OCI-LY1 (cell line): ENCODE measurements at regions not wholly inside any gene's neighbourhood (a gene's known extent, or its start where the extent isn't known, plus 50 kb on each side); places are given as distances from the start of the nearest gene placed in this dataset.

ENCODE experiments used
- H2AFZ ChIP-seq: fragments of 200-600 bp; sonication (generic), shearing (Covaris generic); 2 replicates; pipeline ENCODE4 v1.6.0; 2014; ENCODE audit warnings: antibody characterized with exemption, mild to moderate bottlenecking, low read length
- H3F3A ChIP-seq: fragments of 200-600 bp; sonication (generic), shearing (Covaris generic); 2 replicates; pipeline ENCODE4 v1.6.0; 2014; ENCODE audit warnings: mild to moderate bottlenecking, antibody characterized with exemption, low read length, moderate library complexity; ENCODE audit not compliant: insufficient read depth
- H3K27ac ChIP-seq: fragments of 200-600 bp; sonication (generic); 2 replicates; pipeline ENCODE4 v1.5.1; 2014; ENCODE audit warnings: low read length, mixed run types, mild to moderate bottlenecking, low read depth; ENCODE audit not compliant: poor library complexity, severe bottlenecking
- H3K27me3 ChIP-seq: fragments of 200-600 bp; sonication (generic); 2 replicates; pipeline ENCODE4 v1.6.0; 2014; ENCODE audit warnings: antibody characterized with exemption, mild to moderate bottlenecking, low read length, moderate library complexity; ENCODE audit not compliant: insufficient read depth
- H3K36me3 ChIP-seq: fragments of 200-600 bp; sonication (generic); 2 replicates; pipeline ENCODE4 v1.6.1; 2014; ENCODE audit warnings: mild to moderate bottlenecking, antibody characterized with exemption, low read length, moderate library complexity, mixed read lengths; ENCODE audit not compliant: insufficient read depth
- H3K4me1 ChIP-seq: fragments of 200-600 bp; sonication (generic); 2 replicates; pipeline ENCODE4 v1.5.1; 2014; ENCODE audit warnings: mild to moderate bottlenecking, low read length, moderate library complexity; ENCODE audit not compliant: insufficient read depth, severe bottlenecking
- H3K4me2 ChIP-seq: fragments of 200-600 bp; sonication (generic), shearing (Covaris generic); 2 replicates; pipeline ENCODE4 v1.6.1; 2014; ENCODE audit warnings: low read length
- H3K4me3 ChIP-seq: fragments of 200-600 bp; sonication (generic); 2 replicates; pipeline ENCODE4 v1.5.1; 2014; ENCODE audit warnings: low read length, low read depth, mild to moderate bottlenecking, mixed read lengths; ENCODE audit not compliant: poor library complexity, severe bottlenecking
- H3K79me2 ChIP-seq: fragments of 200-600 bp; shearing (Covaris generic); 2 replicates; pipeline ENCODE4 v1.6.1; 2016; ENCODE audit warnings: mixed run types, low read length, mixed read lengths; ENCODE audit not compliant: insufficient read depth
- H3K9ac ChIP-seq: fragments of 200-600 bp; sonication (generic), shearing (Covaris generic); 2 replicates; pipeline ENCODE4 v1.6.1; 2014; ENCODE audit warnings: mild to moderate bottlenecking, low read length, mixed read lengths
- H3K9me2 ChIP-seq: fragments of 200-600 bp; sonication (generic), shearing (Covaris generic); 2 replicates; pipeline ENCODE4 v1.6.1; 2014; ENCODE audit warnings: low read depth, mild to moderate bottlenecking, low read length, mixed read lengths
- H3K9me3 ChIP-seq: fragments of 200-600 bp; shearing (Covaris generic); 2 replicates; pipeline ENCODE4 v1.6.1; 2014; ENCODE audit warnings: low read length, mixed read lengths
- H4K20me1 ChIP-seq: fragments of 200-600 bp; sonication (generic), shearing (Covaris generic); 2 replicates; pipeline ENCODE4 v1.6.0; 2016; ENCODE audit warnings: mild to moderate bottlenecking, low read length; ENCODE audit not compliant: insufficient read depth
- EZH2 ChIP-seq: fragments of 200-600 bp; sonication (generic), shearing (Covaris generic); IDR thresholded peaks from 2 replicates; pipeline ENCODE4 v1.8.0; 2017; ENCODE audit warnings: borderline replicate concordance, mixed run types, mild to moderate bottlenecking, antibody characterized with exemption, low read length, moderate library complexity, mixed read lengths
- TF ChIP-seq, protein P1 (sequence below): fragments of 200-600 bp; sonication (generic), shearing (Covaris generic); IDR thresholded peaks from 2 replicates; pipeline ENCODE4 v1.5.1; 2017; ENCODE audit warnings: mild to moderate bottlenecking, antibody characterized with exemption, low read length, moderate library complexity, mixed read lengths

DNA sequence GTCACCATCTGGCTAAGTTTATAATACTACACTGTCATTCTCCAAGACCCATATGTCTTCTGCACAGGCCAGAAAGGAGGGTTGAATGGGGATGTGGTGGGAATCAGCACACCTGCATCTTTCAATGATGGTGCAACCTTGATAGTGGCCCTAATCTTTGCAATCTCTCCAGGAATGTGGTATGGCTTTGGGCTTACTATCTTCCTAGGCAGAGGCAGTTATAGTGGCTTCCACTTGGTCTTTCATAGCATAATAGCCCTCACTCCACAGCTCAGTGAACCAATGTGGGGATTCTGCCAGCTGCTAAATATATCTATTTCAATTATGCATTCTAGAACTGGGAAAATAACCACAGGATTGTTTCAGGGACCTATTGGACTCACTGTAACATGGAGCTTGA lies 61.8 kb upstream of the ATP2B1 start:
- Histone ChIP-seq H2AFZ (no peak overlapping the region), H3K4me3 (no peak overlapping the region), H3K27ac (no peak overlapping the region), H3K9me3 (no peaks in the 10 kb centered on the region; the same call in 1 of the 2 replicates), H3K36me3 (no peaks in the 10 kb centered on the region), H3K4me2 (no peak overlapping the region), H3K9ac (no peak overlapping the region), H3K9me2 (no peaks in the 10 kb centered on the region), H3F3A (no peaks in the 10 kb centered on the region), H3K79me2 (no peaks in the 10 kb centered on the region), H3K27me3 (no peaks in the 10 kb centered on the region), H4K20me1 (no peaks in the 10 kb centered on the region), H3K4me1 (peaks cover 11% of the 10 kb centered on the region)
- TF ChIP-seq, protein P1, sequence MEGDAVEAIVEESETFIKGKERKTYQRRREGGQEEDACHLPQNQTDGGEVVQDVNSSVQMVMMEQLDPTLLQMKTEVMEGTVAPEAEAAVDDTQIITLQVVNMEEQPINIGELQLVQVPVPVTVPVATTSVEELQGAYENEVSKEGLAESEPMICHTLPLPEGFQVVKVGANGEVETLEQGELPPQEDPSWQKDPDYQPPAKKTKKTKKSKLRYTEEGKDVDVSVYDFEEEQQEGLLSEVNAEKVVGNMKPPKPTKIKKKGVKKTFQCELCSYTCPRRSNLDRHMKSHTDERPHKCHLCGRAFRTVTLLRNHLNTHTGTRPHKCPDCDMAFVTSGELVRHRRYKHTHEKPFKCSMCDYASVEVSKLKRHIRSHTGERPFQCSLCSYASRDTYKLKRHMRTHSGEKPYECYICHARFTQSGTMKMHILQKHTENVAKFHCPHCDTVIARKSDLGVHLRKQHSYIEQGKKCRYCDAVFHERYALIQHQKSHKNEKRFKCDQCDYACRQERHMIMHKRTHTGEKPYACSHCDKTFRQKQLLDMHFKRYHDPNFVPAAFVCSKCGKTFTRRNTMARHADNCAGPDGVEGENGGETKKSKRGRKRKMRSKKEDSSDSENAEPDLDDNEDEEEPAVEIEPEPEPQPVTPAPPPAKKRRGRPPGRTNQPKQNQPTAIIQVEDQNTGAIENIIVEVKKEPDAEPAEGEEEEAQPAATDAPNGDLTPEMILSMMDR = no peak
- TF ChIP-seq EZH2 = no peak

DNA sequence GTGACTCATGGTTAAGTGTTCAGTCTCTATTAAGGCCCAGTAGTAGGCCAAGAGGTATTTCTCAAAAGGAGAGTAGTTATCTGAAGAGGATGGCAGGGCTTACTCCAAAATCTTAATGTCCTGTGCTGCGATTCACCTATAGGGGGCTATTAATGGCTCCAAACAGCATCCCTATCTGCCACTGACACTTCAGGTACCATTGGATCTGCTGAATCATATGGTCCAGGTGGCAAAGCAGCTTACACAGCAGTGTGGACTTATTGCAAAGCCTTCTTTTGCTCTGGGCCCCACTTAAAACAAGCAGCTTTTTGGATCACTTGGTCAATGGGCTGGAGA lies 60.8 kb upstream of the ATP2B1 start:
- no peak overlapping the region for H3K27ac ChIP-seq
- no peak overlapping the region for H3K4me2 ChIP-seq
- no peak overlapping the region for H3K9ac ChIP-seq

DNA sequence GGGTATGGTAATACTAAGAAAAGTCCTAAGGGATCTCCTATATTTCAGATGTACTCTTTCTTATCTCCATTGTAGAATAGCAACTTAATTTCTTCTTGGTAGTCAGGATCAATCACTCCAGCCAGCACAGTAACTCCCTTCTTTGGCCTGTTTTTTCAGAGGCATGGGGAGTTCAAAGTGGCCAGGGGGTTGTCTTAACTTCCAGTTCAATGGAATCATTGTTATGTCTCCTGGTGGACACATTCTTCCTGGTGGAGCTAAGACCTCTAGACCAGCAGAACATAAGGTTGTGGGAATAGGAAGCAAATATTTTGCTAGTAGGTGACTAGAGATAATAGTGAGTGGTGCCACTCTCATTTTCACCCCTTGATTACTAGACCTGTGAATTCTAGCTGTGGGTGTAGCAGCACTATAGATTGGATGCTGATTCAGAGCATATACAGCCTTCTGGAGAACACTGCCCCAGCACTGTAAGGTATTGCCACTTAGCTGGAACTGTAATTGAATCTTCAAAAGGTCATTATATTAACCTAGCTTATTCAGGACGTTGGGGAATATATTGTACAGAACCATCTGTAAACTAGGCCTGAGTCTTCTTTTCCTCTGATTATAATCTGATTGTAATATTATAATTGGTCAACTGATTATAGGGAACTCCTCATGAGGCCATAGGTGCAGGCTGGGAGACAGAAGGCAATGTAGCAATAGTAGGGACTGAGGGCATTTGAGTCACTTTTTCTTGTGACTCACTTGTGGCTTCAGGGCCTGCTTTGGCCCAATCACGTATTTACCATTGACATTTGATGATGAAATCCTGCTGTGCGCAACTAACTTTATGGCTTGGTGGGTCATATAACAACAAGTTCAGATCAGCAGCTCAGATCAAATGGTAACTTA lies 60.2 kb upstream of the ATP2B1 start:
- TF ChIP-seq EZH2 = no peak
- TF ChIP-seq, protein P1 = no peak
- no peak overlapping the region for H3K9ac ChIP-seq
- H3K9me2 ChIP-seq = no peaks in the 10 kb centered on the region
- no peaks in the 10 kb centered on the region for H4K20me1 ChIP-seq
- H3K4me3 ChIP-seq = no peak overlapping the region
- no peak overlapping the region for H2AFZ ChIP-seq
- no peaks in the 10 kb centered on the region for H3K36me3 ChIP-seq
- H3K79me2 ChIP-seq = no peaks in the 10 kb centered on the region
- H3F3A ChIP-seq = no peaks in the 10 kb centered on the region
- no peak overlapping the region for H3K27ac ChIP-seq
- H3K9me3 ChIP-seq = no peaks in the 10 kb centered on the region; the same call in 1 of the 2 replicates
- peaks cover 11% of the 10 kb centered on the region for H3K4me1 ChIP-seq
- H3K27me3 ChIP-seq = no peaks in the 10 kb centered on the region
- H3K4me2 ChIP-seq = no peak overlapping the region

More for the DNA sequence above, 60.8 kb upstream of the ATP2B1 start:
- no peak overlapping the region for H2AFZ ChIP-seq
- no peak for TF ChIP-seq EZH2
- TF ChIP-seq, protein P1 = no peak; the same call in 1 of the 2 replicates
- no peaks in the 10 kb centered on the region for H3K79me2 ChIP-seq
- no peaks in the 10 kb centered on the region for H4K20me1 ChIP-seq
- H3K27me3 ChIP-seq = no peaks in the 10 kb centered on the region
- H3K9me2 ChIP-seq = no peaks in the 10 kb centered on the region
- H3K36me3 ChIP-seq = no peaks in the 10 kb centered on the region
- no peaks in the 10 kb centered on the region for H3F3A ChIP-seq
- no peak overlapping the region for H3K4me3 ChIP-seq
- H3K9me3 ChIP-seq = no peaks in the 10 kb centered on the region; the same call in 1 of the 2 replicates
- peaks cover 11% of the 10 kb centered on the region for H3K4me1 ChIP-seq
